ENCODE measurements at regions not wholly inside any gene's neighbourhood (a gene's known extent, or its start where the extent isn't known, plus 50 kb on each side); places are given as distances from the start of the nearest gene placed in this dataset.

- DNase-seq (ENCODE audit: low read depth): no peak
These were observed 96.5 kb upstream of the ADRA1B start for GRCh38 chr5:159819591-159820411.

- DNase-seq (ENCODE audit: low read depth): no peak
These were observed 95.6 kb upstream of the ADRA1B start for GRCh38 chr5:159820692-159821091.

- no peak for DNase-seq (ENCODE audit: low read depth)
These were observed 94.8 kb upstream of the ADRA1B start for GRCh38 chr5:159821461-159821940.

- no peak for DNase-seq (ENCODE audit: low read depth)
These were observed 91.8 kb upstream of the ADRA1B start for GRCh38 chr5:159824188-159825161.

GRCh38 chr5:159825551-159826051 lies 90.7 kb upstream of the ADRA1B start:
- DNase-seq (ENCODE audit: low read depth): no peak

GRCh38 chr5:159826351-159827214 lies 89.7 kb upstream of the ADRA1B start:
- DNase-seq (ENCODE audit: low read depth): no peak

- DNase-seq (ENCODE audit: low read depth): no peak
These were observed 88.4 kb upstream of the ADRA1B start for GRCh38 chr5:159827861-159828260.

GRCh38 chr5:159832073-159832472 lies 84.2 kb upstream of the ADRA1B start:
- DNase-seq (ENCODE audit: low read depth): no peak

GRCh38 chr5:159833088-159833487 lies 83.2 kb upstream of the ADRA1B start:
- no peak for DNase-seq (ENCODE audit: low read depth)

GRCh38 chr5:159833846-159834245 lies 82.4 kb upstream of the ADRA1B start:
- no peak for DNase-seq (ENCODE audit: low read depth)

GRCh38 chr5:159835548-159835947 lies 80.7 kb upstream of the ADRA1B start:
- no peak for DNase-seq (ENCODE audit: low read depth)

GRCh38 chr5:159836691-159837090 lies 79.6 kb upstream of the ADRA1B start:
- no peak for DNase-seq (ENCODE audit: low read depth)

- no peak for DNase-seq (ENCODE audit: low read depth)
These were observed 78.4 kb upstream of the ADRA1B start for GRCh38 chr5:159837860-159838259.

GRCh38 chr5:159838551-159839222 lies 77.6 kb upstream of the ADRA1B start:
- no peak for DNase-seq (ENCODE audit: low read depth)

GRCh38 chr5:159844267-159845121 lies 71.8 kb upstream of the ADRA1B start:
- no peak for DNase-seq (ENCODE audit: low read depth)

GRCh38 chr5:159849437-159850083 lies 66.7 kb upstream of the ADRA1B start:
- no peak for DNase-seq (ENCODE audit: low read depth)

- no peak for DNase-seq (ENCODE audit: low read depth)
These were observed 66.1 kb upstream of the ADRA1B start for GRCh38 chr5:159850160-159850559.

- DNase-seq (ENCODE audit: low read depth): no peak
These were observed 65.2 kb upstream of the ADRA1B start for GRCh38 chr5:159851053-159851452.

- DNase-seq (ENCODE audit: low read depth): no peak
These were observed 61.4 kb upstream of the ADRA1B start for GRCh38 chr5:159854916-159855315.
